NCI-H446 (cell line): ENCODE measurements at regions not wholly inside any gene's neighbourhood (a gene's known extent, or its start where the extent isn't known, plus 50 kb on each side); places are given as distances from the start of the nearest gene placed in this dataset.

Source experiments
- DNase-seq, 2 experiments: peaks; one replicate each; lab custom pipeline; 2025; lab: John Stamatoyannopoulos, UW

DNA sequence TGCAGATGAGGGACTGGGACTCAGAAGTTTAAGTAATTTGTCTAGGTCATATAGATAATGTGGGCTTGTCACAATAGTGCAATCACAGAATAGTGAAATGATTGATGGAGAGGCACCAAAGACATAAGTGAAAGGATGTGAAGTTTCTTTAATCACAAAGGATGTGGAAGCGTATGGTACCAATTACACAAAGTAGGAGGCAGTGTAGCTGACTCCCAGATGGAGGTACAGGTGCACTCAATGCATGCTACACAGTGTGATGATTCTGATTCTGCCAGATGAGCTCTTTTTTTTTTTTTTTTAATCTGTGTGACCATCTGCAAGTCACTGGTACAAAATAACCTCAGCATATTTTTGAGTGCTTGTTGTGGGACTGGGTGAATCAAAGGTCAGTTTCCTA is 411.3 kb downstream of the SPRY1 start:
- no peak for DNase-seq

DNA sequence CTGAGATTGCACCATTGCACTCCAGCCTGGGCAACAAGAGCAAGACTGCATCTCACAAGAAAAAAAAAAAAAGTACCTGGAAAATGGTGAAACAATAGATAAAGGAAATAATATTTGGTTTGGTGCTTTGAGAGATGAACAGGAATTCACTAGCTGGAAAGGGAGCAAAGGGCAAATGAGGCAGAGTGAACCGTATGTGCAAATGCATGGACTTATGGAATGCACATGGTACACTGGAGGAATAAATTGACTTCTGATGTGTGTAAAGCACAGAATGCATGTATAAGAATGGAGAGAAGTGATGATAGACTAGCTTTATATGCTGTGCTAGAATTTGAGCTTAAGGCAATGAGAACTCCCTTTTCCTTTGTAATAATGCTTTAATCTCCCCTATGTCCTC is 413.3 kb downstream of the SPRY1 start:
- no peak for DNase-seq

DNA sequence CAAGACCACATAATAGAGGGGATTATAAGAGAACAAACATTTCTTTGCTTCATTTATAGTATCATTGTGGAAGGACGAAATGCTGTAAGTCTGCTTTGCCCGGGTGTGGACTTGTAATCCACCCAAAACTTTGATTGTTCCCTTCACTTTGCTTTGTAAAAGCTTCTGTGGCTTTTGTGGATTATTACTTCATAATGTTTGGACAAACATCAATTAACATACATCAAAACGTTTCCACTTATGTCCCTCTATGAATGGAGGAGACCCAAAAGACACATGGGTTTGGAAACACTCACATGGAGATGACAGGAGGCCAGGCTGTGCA is 415.4 kb downstream of the SPRY1 start:
- DNase-seq: no peak

DNA sequence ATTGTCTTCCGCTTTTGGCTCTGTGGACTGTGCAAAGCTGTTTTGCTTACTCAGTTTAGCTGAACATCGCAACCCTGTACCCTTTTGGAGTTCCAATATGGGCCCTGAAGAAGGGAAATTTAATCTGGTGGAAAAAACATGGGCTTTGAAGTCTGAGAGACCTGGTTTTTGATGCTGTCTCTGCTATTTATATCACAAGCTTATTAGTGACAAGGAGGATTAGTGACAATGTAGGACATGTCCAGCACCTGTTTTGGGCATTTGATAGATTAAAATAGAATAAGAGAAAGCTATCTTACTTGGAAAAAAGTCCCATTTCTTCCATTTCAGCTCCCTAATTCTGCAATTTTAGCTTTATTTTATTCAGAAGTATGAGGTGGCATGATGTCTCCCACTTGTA is 417.3 kb downstream of the SPRY1 start:
- no peak for DNase-seq

DNA sequence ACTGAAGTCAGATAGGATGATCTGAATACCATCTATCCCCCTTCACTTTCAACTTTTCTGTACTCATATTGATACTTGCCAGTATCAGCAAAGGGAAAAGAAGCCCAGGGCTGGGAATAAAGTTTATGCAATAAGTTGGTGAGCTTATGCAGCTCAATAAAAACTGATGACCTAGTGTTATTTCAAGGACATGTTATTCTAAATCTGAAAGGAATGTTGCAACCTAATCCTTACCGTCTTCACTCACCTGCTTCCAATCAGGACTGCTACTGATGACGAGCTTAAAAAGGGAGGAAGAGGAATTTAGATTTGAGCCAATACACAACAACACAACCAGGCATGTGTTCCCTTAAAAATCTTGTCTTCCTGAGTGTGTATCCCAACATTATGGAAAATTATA is 419.9 kb downstream of the SPRY1 start:
- no peak for DNase-seq

DNA sequence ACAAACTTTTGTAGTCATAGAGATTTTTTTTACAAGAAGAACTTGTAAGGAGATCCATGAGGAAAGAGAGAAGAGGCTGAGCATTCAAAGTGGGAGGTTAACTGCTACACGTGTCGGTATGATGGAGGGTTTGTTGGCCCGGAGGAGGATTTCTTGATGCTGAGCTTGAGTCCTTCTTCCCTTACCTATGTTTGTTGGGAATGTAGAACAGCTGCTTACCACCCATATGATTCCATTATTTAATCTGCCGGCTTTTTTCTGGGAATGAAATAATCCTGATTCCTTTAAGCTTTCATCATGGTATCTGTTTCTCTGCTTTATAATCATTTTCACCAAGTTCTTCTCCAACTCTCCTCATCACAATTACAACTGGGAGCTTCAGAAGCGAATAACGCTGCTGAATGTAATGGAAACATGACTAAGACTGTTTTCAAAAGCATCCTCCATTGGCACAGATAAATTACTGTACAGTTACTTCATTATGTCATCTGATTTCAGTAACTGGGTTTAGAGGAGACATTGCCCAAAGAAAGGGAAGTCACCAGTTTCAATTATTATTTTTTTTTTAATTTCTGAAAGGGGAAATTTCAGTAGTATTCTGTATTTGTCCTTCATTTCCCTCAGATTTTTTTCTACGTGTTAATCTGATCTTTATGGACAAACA is 420.6 kb downstream of the SPRY1 start:
- no peak for DNase-seq

DNA sequence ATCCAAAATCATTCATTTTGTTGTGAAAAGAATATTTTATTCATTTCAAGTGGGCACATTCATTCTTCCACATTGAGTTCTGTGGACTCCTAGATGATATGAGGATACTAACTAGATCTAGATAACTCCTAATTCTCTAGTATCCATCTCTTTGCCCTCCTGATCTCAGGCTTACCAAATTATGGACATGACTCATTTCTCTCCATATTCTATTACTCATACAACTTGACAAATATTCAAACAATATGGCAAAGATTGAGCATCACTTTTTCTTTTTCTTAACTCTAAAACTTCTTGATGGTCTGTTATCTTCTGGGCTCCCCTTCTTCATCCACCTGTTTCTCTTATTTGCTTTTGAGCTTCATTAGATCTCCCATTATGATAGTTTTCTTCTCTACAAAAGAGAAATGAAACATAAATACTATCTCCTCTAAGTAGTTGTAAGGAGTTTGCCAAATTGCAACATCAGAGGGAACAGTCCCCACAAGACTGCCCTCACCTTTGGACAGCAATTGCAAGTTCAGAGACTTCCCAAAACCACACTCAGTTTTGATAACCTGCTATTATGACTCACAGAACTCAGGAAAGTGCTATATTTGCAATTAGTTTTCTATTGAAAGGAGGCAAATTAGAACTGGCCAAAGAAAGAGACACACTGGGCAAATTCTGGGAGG is 422.9 kb downstream of the SPRY1 start:
- DNase-seq: no peak

DNA sequence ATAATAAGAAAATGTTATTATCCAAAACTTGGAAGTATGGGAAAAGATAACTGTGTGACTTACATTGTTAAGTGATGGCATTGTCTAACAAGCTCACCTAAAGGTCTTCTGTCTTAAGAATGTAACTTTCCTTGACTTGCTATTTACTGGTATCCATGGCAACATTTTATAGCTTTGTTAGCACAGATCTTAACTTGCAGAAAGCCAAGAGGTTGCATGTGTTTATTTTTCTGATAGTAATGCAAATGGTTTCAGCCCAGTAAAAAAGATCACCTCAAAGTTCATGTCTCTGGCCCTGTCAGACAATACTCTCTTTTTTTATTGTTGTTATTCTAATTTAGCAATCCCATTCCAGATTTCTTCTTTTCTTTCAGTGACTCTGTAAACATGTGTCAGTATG is 425.3 kb downstream of the SPRY1 start:
- DNase-seq: no peak

DNA sequence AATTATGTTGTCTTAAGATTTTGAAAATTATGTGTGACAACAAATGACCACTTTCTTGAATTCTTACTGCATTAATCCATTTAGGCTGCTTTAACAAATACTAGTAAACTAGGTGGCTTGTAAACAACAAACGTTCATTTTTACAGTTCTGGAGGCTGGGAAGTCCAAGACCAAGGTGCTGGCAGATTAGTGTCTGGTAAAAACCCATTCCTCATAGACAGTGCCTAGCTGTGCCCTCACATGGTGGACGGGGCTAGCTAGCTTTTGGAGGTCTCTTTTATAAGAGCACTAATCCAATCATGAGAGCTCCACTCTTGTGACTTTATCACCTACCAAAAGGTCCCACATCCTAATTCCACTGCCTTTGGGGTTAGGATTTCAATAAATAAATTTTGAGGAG is 425.8 kb downstream of the SPRY1 start:
- DNase-seq: no peak

DNA sequence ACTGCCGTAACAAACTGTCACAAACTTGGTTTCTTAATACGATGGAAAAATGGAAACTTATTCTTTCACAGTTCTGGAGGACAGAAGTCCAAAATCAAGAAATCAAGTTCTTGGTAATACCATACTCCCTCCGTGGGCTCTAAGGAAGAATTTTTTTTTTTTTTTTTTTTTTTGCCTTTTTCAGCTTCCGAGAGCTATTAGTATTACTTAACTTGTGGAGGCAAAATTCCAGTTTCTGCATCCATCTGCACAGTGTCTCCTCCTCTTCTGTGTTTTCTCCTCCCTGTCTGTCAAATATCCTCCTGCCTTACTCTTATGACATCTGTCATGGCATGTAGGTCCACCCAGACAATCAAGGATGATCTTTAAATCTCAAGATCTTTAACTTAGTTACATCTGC is 426.6 kb downstream of the SPRY1 start:
- no peak for DNase-seq

DNA sequence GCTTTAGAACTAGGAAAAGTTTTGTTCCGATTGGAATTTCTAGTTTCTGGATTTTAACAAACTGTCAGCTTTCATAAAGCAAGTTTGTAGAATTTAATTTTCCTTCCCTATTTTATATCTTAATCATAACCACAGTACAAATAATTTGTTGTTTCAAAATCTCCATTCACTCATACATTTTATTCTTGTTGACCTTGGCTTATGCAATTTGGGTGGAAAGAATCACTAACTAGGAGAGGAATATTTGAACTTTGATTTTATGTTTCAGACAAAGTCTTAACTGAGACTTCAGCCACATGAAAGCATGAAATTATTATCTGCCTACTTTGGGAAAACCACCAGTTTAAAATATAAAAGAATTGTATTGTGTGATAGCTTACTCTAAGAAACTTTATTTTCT is 427.9 kb downstream of the SPRY1 start:
- no peak for DNase-seq

DNA sequence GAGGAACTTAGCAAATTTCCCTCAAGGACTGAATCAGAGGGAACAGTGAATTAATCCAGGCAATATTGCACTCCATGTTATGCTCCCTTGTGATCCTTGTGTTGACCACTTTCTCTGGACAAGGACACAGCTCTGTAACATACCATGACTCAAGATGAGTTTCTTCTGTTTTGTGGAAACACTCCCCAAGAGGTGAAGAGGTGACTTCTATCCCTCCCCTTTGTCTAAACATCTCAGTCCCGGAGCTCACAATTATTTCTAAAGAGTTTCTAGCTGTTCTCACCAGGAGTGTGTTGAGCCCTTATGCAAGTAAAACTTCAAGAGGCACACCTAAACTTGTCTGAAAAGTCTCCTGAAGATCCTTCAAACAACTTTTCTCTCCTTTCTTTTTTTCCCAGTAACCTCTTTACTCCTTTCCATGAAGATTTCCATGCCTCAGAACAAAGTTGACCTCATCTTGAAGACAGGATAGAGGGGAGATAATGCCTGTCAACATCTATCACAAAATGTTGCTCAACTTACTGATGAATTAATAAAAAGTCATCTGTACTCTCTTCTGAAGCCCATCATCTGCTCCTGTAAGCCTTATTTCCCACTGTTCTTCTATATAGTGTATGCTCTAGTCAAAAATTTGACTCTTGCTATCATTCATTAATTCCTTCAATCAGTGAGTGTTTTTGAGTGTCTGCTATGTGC is 429.1 kb downstream of the SPRY1 start:
- no peak for DNase-seq

DNA sequence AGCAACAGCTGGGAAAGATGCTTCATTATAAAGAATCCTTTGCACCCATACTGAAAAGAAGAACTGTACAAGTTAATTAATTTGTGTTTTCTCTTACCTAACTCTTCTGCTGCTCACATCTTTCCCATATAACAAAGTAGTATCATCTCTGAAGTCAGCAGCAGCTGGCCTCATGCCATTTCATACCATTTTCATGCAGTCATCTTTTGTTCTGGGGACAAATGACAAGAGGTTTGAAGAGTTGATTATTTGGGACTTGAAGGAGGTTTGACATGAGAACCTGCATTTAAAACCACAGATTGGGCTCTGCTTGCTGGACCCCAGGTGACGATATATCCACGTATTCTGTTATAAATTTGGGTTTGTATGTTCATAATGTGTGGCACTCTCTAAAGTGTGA is 430.3 kb downstream of the SPRY1 start:
- DNase-seq: no peak

DNA sequence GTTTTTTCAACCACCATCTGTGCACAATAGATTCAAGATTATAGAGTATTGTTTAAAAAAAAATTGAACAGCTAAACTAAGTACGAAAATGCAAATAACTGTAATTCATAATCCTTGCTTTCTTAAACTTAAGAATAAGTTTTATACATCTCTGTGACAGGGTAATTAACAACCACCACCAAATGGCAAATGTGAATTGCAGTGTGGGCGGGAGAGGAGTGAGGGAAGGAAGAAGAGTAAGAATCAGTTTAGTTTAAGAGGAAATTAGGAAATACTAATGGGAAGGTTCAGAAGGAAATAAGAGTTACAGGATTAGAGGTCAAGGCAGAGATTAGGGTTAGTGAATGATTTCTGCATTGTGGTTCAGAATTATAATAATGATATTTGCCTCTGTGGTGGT is 430.9 kb downstream of the SPRY1 start:
- DNase-seq: no peak

DNA sequence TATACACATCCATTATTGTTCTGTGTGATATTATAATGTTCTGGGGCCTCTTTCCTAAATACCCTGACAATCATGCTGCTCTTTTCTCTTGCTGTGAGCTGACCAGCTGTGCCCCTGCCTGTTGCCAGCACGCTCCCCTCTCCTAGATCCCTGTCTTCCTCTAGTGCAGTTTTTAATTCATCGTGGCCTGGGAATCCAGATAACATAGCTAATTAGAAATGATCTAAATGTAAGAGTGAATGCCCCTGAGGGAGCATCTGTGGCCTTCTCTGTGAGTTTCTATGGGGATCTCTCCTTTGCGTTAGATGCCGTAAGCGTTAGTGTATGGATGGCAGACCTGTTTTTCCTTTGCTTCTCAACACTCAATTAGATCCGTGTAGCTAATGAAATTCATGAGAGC is 434.3 kb downstream of the SPRY1 start:
- DNase-seq: no peak

DNA sequence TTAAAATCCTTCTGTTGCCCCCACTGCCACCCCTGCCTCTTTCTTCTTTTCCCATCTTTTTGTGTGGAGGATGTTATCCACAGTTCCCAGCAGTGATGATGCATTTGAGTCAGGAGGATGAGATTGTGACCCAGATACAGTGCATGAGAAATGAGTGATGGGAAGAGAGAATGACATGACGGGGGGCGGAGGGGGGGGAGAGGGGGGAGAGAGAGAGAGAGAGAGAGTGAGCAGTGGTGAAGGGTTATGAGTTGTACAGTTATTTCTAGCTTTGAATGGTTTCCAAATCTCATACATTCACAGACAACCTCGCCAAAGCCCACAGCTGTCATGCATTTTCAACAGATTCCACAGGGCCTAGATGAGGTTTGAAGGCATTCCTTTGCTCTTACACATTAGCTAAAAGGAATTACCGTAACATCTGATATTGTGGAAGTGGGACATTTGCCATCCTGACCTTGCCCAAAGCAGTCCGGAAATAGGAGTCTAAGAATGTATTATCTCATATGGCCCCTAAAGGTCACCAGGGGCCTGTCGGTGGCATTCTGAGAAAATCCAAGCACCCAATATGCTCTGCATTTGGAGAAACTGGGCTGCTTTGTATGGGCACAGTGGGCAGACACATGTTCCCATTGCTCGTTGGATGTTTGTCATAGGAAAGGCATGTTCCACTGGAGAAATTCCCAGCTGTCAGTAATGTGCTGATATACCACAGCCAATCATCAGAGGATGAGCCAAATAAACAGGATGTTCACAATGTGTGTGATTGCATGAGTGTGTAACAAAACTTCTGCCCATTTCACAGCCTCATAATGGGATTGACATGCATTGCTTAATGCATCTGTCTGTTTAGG is 435.8 kb downstream of the SPRY1 start:
- peak in 1 of 2 experiments; percentile 58 for DNase-seq

DNA sequence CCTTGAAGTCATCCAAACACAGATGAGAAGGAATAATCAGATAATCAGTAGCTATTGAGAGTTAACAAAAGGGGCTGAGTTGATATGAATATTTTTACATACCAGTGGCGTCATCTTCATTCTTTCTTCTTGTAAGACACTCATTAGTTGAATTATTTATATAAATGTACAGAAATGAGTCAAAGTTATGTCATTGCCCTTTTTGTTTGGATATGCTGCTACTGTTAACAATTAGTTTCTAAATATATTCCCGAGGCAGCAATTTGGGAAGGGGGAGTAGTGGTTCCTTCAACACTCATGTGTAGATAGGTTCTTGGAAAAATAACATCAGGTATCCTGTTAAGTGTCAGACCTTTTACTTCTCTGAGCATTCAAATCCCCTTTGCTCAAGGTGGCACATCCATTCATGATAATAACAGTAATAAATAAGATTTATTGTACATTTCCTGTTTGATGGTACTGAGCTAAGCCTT is 436.6 kb downstream of the SPRY1 start:
- no peak for DNase-seq

DNA sequence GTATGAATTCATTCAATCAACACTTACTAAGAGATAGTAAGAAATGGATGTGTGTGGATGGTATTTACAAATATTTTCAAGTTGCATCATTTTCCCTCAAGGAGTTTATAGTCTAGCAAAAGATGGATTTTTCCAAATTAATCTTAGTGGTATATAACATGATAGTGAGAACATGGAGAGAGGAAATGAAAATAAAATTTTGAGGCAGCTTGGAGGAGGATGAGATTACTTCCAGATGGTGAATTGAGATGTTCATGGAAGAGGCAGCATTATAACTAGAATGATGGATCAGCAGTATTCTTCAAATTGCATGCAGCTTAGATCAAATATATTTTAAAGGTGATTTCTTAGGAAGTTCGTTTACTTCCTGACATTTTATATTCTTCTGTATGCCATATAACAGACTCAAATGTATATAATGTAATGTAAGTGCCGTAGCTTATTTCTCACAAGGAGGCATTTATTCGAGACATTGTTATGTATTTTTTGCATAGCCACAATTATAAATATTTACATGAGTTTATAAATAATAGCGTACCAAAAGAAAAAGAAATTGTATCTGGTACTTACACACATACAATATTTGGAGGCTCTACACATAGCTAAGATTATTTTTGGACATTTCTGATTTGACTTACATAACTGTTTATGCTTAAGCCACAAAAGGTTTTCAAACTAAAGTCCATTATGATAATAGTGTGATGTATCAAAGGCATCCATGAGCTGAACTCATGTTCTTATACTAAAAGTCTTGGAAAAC is 439.4 kb downstream of the SPRY1 start:
- no peak for DNase-seq

DNA sequence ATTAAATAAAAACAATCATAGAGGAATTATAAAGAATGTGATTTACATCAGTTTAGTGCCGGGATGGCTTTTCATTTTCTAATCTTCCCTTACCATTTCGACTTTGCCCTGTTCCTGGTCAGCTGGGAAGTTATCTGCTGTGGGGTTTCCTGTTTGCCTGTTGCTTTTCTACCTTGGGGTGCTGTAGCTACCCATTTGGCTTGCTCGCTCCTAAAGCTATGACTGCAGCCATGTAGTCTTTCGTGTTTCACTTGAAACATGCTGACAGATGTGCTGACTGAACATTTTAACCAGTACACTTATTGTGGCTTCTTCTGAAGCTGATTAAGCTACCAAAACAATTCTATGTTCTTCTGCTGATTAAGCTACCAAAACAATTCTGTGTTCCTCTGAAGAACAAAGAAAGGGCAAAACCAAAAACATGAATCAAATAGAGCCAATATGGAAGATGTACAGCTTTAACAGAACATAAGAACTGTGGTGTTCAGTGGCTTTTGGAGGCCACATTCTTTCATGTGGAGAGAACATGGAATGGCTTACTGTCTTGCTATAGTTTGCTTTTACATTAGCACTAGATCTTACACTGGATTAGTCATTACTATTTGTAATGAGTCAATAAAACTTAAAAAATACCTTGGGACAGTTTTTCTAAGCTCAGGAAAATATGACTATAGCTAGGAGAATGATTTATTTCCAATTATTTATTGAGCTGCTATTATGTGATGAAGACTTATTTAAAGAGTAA is 440.4 kb downstream of the SPRY1 start:
- no peak for DNase-seq

DNA sequence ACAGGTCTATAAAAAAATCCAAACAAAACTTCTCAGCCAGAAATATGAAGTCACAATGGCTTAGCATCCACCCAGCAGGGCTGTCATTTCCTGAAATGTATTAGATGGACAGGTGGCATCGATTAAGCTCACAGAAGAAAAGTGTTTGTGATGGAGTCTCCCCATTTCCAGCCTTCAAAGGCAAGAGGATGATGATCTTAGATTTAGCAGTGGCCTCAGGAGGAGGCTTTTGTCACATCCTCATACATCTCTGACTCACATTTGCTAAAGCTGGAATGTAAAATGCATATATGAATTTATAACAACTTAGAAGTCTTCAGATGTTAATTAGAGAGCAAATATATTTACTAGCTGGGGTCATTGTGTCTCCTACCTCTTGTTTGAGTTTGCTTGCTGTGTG is 441.9 kb downstream of the SPRY1 start:
- no peak for DNase-seq

DNA sequence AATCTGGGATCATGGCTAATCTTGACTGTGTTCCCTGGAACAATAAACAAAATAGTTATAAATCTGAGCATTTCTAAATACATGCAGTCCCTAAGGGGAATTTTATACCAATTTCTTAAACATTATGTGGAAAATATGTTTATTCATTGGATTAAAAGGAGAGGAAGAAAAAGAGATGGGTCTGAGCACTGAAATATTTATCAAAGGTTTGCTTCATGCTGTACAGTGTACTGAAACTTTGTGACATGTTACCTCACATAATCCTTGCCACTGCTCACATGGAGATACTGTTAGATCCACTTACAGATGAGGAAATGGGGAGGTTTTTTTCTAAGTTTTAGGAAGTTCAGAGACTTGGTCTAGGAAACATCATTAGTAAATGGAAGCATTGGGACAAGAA is 443.6 kb downstream of the SPRY1 start:
- DNase-seq: no peak
